H9 (cell line): ENCODE measurements at regions not wholly inside any gene's neighbourhood (a gene's known extent, or its start where the extent isn't known, plus 50 kb on each side); places are given as distances from the start of the nearest gene placed in this dataset.

Experiments used
- DNase-seq: peaks from one replicate; pipeline ENCODE4 v3.0.0-alpha.2; 2017
- H2AFZ ChIP-seq: one replicate; pipeline ENCODE4 v1.6.1; 2013; ENCODE audit warnings: mild to moderate bottlenecking, low read length, control low read depth, moderate library complexity
- H2AK5ac ChIP-seq: 2 replicates; pipeline ENCODE4 v1.6.1; 2013; ENCODE audit warnings: low read length, control low read depth, mixed read lengths; ENCODE audit not compliant: insufficient read length
- H2BK120ac ChIP-seq: one replicate; pipeline ENCODE4 v1.6.1; 2013; ENCODE audit warnings: low read depth, mild to moderate bottlenecking, low read length, control low read depth, inconsistent platforms; ENCODE audit not compliant: poor library complexity, severe bottlenecking
- H2BK12ac ChIP-seq: 2 replicates; pipeline ENCODE4 v1.6.1; 2013; ENCODE audit warnings: low read length, control low read depth, mixed read lengths, low read depth; ENCODE audit not compliant: insufficient read length
- H2BK15ac ChIP-seq: 2 replicates; pipeline ENCODE4 v1.6.1; 2013; ENCODE audit warnings: low read depth, low read length, control low read depth
- H2BK20ac ChIP-seq: one replicate; pipeline ENCODE4 v1.6.1; 2013; ENCODE audit warnings: low read depth, mild to moderate bottlenecking, low read length, control low read depth, inconsistent platforms; ENCODE audit not compliant: poor library complexity, severe bottlenecking
- H2BK5ac ChIP-seq: 2 replicates; pipeline ENCODE4 v1.6.1; 2013; ENCODE audit warnings: low read length, control low read depth, mixed read lengths; ENCODE audit not compliant: insufficient read length
- H3K14ac ChIP-seq: 2 replicates; pipeline ENCODE4 v1.6.1; 2013; ENCODE audit warnings: low read length, control low read depth; ENCODE audit not compliant: insufficient read depth
- H3K18ac ChIP-seq: 2 replicates; pipeline ENCODE4 v1.6.1; 2013; ENCODE audit warnings: low read depth, mild to moderate bottlenecking, mixed read lengths, low read length, control low read depth; ENCODE audit not compliant: insufficient read length
- H3K23ac ChIP-seq: 2 replicates; pipeline ENCODE4 v1.6.1; 2013; ENCODE audit warnings: low read length, control low read depth, mixed read lengths, low read depth; ENCODE audit not compliant: insufficient read length
- H3K23me2 ChIP-seq: 2 replicates; pipeline ENCODE4 v1.6.1; 2013; ENCODE audit warnings: low read depth, mild to moderate bottlenecking, mixed read lengths, low read length, control low read depth; ENCODE audit not compliant: insufficient read length, poor library complexity, severe bottlenecking
- H3K27ac ChIP-seq: 2 replicates; pipeline ENCODE4 v1.5.1; 2013; ENCODE audit warnings: low read length, control low read depth, mixed read lengths, low read depth; ENCODE audit not compliant: insufficient read length
- H3K27me3 ChIP-seq: 2 replicates; pipeline ENCODE4 v1.6.1; 2013; ENCODE audit warnings: low read length, control low read depth, inconsistent platforms; ENCODE audit not compliant: insufficient read depth
- H3K4ac ChIP-seq: 2 replicates; pipeline ENCODE4 v1.6.1; 2013; ENCODE audit warnings: low read depth, mild to moderate bottlenecking, control low read depth, inconsistent platforms, low read length, moderate library complexity
- H3K4me1 ChIP-seq: 2 replicates; pipeline ENCODE4 v1.6.1; 2013; ENCODE audit warnings: low read length, control low read depth, inconsistent platforms; ENCODE audit not compliant: insufficient read depth
- H3K4me2 ChIP-seq: 2 replicates; pipeline ENCODE4 v1.6.1; 2013; ENCODE audit warnings: low read length, control low read depth, mixed read lengths; ENCODE audit not compliant: insufficient read length, insufficient read depth
- H3K56ac ChIP-seq: 2 replicates; pipeline ENCODE4 v1.6.1; 2013; ENCODE audit warnings: low read depth, mild to moderate bottlenecking, mixed read lengths, low read length, control low read depth; ENCODE audit not compliant: insufficient read length
- H3K79me1 ChIP-seq: 2 replicates; pipeline ENCODE4 v1.6.1; 2013; ENCODE audit warnings: low read depth, mild to moderate bottlenecking, moderate library complexity, low read length, control low read depth, inconsistent platforms; ENCODE audit not compliant: insufficient read depth, poor library complexity, severe bottlenecking
- H3K79me2 ChIP-seq: 2 replicates; pipeline ENCODE4 v1.6.1; 2013; ENCODE audit warnings: low read length, control low read depth, inconsistent platforms; ENCODE audit not compliant: insufficient read depth
- H3K9ac ChIP-seq: 2 replicates; pipeline ENCODE4 v1.6.1; 2013; ENCODE audit warnings: low read length, control low read depth, mixed read lengths; ENCODE audit not compliant: insufficient read length; ENCODE audit errors: extremely low read depth
- H3K9me3 ChIP-seq: one replicate; pipeline ENCODE4 v1.6.1; 2013; ENCODE audit warnings: low read depth, low read length, inconsistent platforms; ENCODE audit not compliant: control insufficient read depth
- H3T11ph ChIP-seq: one replicate; pipeline ENCODE4 v1.6.1; 2013; ENCODE audit warnings: mild to moderate bottlenecking, low read length, control low read depth, inconsistent platforms
- H4K20me1 ChIP-seq: one replicate; pipeline ENCODE4 v1.6.1; 2013; ENCODE audit not compliant: control insufficient read depth, insufficient read length, insufficient read depth
- H4K5ac ChIP-seq: 2 replicates; pipeline ENCODE4 v1.6.1; 2013; ENCODE audit warnings: low read depth, mild to moderate bottlenecking, mixed read lengths, low read length, control low read depth; ENCODE audit not compliant: insufficient read length
- H4K8ac ChIP-seq: replicated peaks from 2 replicates; pipeline ENCODE4 v1.6.1; 2013; ENCODE audit warnings: low read length, control low read depth, mixed read lengths, low read depth; ENCODE audit not compliant: insufficient read length
- H4K91ac ChIP-seq: 2 replicates; pipeline ENCODE4 v1.6.1; 2013; ENCODE audit warnings: low read depth, mild to moderate bottlenecking, moderate library complexity, mixed read lengths, low read length, control low read depth; ENCODE audit not compliant: insufficient read length
- H3K27ac Mint-ChIP-seq, 3 experiments: 2 replicates in 2 of 3; 3 replicates in 1 of 3; pipeline ENCODE4 v1.8.0; 2020 to 2021; ENCODE audit warnings: mixed read lengths in 3 of 3, mild to moderate bottlenecking in 1 of 3, moderate library complexity in 1 of 3
- H3K27me3 Mint-ChIP-seq: 2 replicates; pipeline ENCODE4 v1.8.0; 2021; ENCODE audit warnings: low read depth, mild to moderate bottlenecking, moderate library complexity, mixed read lengths
- H3K36me3 Mint-ChIP-seq, 3 experiments: 2 replicates in 2 of 3; 3 replicates in 1 of 3; pipeline ENCODE4 v1.8.0; 2020 to 2021; ENCODE audit warnings: low read depth in 3 of 3, mixed read lengths in 3 of 3; ENCODE audit not compliant: insufficient read depth in 1 of 3
- H3K4me1 Mint-ChIP-seq, 2 experiments: 2 replicates each; pipeline ENCODE4 v1.8.0; 2020; ENCODE audit warnings: mixed read lengths in 2 of 2
- H3K4me3 Mint-ChIP-seq, 2 experiments: 2 replicates in 1 of 2; 3 replicates in 1 of 2; pipeline ENCODE4 v1.8.0; 2020 to 2021; ENCODE audit warnings: mild to moderate bottlenecking in 2 of 2, mixed read lengths in 2 of 2, moderate library complexity in 1 of 2
- H3K9me3 Mint-ChIP-seq, 2 experiments: 2 replicates in 1 of 2; 3 replicates in 1 of 2; pipeline ENCODE4 v1.8.0; 2020; ENCODE audit warnings: mild to moderate bottlenecking in 2 of 2, mixed read lengths in 2 of 2, moderate library complexity in 1 of 2
- WGBS: extraction: QIAGEN DNeasy Blood & Tissue Kit; methylation state at CpG from one replicate; pipeline ENCODE4 v1.1.7; 2013; ENCODE audit warnings: missing lambda C conversion rate, low lambda C conversion rate, mixed read lengths; ENCODE audit not compliant: insufficient read length; ENCODE audit errors: extremely low coverage; 5-methylcytosine and 5-hydroxymethylcytosine counted together
- TF ChIP-seq, protein P1 (sequence below): fragments of 200-600 bp; sonication (generic); conservative IDR thresholded peaks from 3 replicates; pipeline ENCODE4 v1.8.0; 2021; ENCODE audit warnings: antibody characterized with exemption, mild to moderate bottlenecking

DNA sequence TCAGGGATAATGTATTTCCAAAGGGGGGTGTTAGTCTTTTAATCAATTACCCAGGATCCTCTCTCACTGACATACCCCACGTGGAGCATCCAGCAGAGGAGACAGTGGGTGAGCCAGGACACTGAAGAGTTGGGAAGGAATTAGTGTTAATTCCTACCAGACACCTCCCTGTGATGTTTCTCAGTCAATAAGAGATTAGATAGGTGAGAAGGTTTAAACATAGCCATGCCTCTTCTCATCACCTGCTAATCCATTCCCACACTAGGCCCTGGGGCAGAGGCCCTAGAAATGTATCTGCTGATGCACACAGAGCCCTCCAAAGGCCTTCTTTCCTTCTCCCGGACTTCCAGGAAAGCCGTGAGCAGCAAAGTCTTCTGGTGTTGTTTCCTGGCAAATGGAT lies 363.6 kb upstream of the LARGE1 start:
- peaks cover 17% of the 10 kb centered on the region for H3K27me3 Mint-ChIP-seq
- H3K9me3 Mint-ChIP-seq, result no peaks in the 10 kb centered on the region
- no peaks in the 10 kb centered on the region; a peak in 1 of 7 replicates for H3K36me3 Mint-ChIP-seq
- H3K23ac ChIP-seq, result no peak overlapping the region
- H3K4me3 Mint-ChIP-seq, result no peak overlapping the region
- H3K4me1 Mint-ChIP-seq, result peaks cover 12 to 16% of the 10 kb centered on the region in 2 experiments
- no peak overlapping the region for H3K18ac ChIP-seq
- H3K79me1 ChIP-seq, result no peaks in the 10 kb centered on the region
- H3K27ac Mint-ChIP-seq, result no peak overlapping the region; a peak in 1 of 7 replicates
- H2BK15ac ChIP-seq, result no peak overlapping the region
- H4K20me1 ChIP-seq, result no peaks in the 10 kb centered on the region
- H3T11ph ChIP-seq, result no peak overlapping the region
- H2BK12ac ChIP-seq, result no peak overlapping the region
- H3K27me3 ChIP-seq, result no peaks in the 10 kb centered on the region
- no peak overlapping the region for H4K5ac ChIP-seq
- H2BK120ac ChIP-seq, result no peak overlapping the region
- WGBS, result no CpG with 5 or more reads among the region's 3 CpGs
- TF ChIP-seq, protein P1, sequence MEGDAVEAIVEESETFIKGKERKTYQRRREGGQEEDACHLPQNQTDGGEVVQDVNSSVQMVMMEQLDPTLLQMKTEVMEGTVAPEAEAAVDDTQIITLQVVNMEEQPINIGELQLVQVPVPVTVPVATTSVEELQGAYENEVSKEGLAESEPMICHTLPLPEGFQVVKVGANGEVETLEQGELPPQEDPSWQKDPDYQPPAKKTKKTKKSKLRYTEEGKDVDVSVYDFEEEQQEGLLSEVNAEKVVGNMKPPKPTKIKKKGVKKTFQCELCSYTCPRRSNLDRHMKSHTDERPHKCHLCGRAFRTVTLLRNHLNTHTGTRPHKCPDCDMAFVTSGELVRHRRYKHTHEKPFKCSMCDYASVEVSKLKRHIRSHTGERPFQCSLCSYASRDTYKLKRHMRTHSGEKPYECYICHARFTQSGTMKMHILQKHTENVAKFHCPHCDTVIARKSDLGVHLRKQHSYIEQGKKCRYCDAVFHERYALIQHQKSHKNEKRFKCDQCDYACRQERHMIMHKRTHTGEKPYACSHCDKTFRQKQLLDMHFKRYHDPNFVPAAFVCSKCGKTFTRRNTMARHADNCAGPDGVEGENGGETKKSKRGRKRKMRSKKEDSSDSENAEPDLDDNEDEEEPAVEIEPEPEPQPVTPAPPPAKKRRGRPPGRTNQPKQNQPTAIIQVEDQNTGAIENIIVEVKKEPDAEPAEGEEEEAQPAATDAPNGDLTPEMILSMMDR, result no peak
- H3K9ac ChIP-seq, result no peak overlapping the region
- no peaks in the 10 kb centered on the region for H3K9me3 ChIP-seq
- H4K91ac ChIP-seq, result no peak overlapping the region
- no peak overlapping the region for H3K4me2 ChIP-seq
- H3K23me2 ChIP-seq, result no peaks in the 10 kb centered on the region
- H2BK5ac ChIP-seq, result no peak overlapping the region
- no peak overlapping the region for H2AFZ ChIP-seq
- H2BK20ac ChIP-seq, result no peak overlapping the region
- peaks cover 4% of the 10 kb centered on the region; the same call in 1 of the 2 replicates for H3K4me1 ChIP-seq
- no peak overlapping the region for H3K27ac ChIP-seq
- no peak overlapping the region for H3K56ac ChIP-seq
- no peak overlapping the region for H4K8ac ChIP-seq
- no peak for DNase-seq
- no peak overlapping the region for H2AK5ac ChIP-seq
- no peaks in the 10 kb centered on the region for H3K79me2 ChIP-seq
- H3K4ac ChIP-seq, result no peak overlapping the region
- H3K14ac ChIP-seq, result no peak overlapping the region
